MM.1S (cell line): ENCODE measurements at regions not wholly inside any gene's neighbourhood (a gene's known extent, or its start where the extent isn't known, plus 50 kb on each side); places are given as distances from the start of the nearest gene placed in this dataset.

Experiments used
- CTCF ChIP-seq: fragments of 300-600 bp; sonication (generic); IDR thresholded peaks from 2 replicates; pipeline ENCODE4 v1.5.1; 2016; ENCODE audit warnings: antibody characterized with exemption, low read length, mixed read lengths
- EZH2 ChIP-seq: fragments of 300-600 bp; sonication (generic); optimal IDR thresholded peaks from 2 replicates; pipeline ENCODE3; 2017; ENCODE audit warnings: low read depth, mild to moderate bottlenecking, antibody characterized with exemption, low read length, mixed read lengths
- EZH2phosphoT487 ChIP-seq: fragments of 300-600 bp; sonication (generic); IDR thresholded peaks from 2 replicates; pipeline ENCODE4 v1.6.1; 2018; ENCODE audit warnings: antibody characterized with exemption, low read length

- TF ChIP-seq CTCF (no peak), EZH2 (no peak), EZH2phosphoT487 (no peak)
Observed at GRCh38 chr10:9926881-9927280, 1090.8 kb upstream of the CELF2 start.
